Neural progenitor cell (in vitro differentiated cells): ENCODE measurements at regions not wholly inside any gene's neighbourhood (a gene's known extent, or its start where the extent isn't known, plus 50 kb on each side); places are given as distances from the start of the nearest gene placed in this dataset.

Source experiments
- EZH2 ChIP-seq: fragments of 200-600 bp; sonication (generic); IDR thresholded peaks from 2 replicates; pipeline ENCODE4 v1.6.1; 2017; ENCODE audit warnings: antibody characterized with exemption, mild to moderate bottlenecking, moderate library complexity
- EZH2phosphoT487 ChIP-seq: fragments of 200-600 bp; sonication (generic); IDR thresholded peaks from 2 replicates; pipeline ENCODE4 v1.6.1; 2017; ENCODE audit warnings: antibody characterized with exemption
- TF ChIP-seq, protein P1 (sequence below): fragments of 200-600 bp; sonication (generic); IDR thresholded peaks from 2 replicates; pipeline ENCODE4 v1.5.1; 2017; ENCODE audit warnings: antibody characterized with exemption, mild to moderate bottlenecking

- TF ChIP-seq, protein P1, sequence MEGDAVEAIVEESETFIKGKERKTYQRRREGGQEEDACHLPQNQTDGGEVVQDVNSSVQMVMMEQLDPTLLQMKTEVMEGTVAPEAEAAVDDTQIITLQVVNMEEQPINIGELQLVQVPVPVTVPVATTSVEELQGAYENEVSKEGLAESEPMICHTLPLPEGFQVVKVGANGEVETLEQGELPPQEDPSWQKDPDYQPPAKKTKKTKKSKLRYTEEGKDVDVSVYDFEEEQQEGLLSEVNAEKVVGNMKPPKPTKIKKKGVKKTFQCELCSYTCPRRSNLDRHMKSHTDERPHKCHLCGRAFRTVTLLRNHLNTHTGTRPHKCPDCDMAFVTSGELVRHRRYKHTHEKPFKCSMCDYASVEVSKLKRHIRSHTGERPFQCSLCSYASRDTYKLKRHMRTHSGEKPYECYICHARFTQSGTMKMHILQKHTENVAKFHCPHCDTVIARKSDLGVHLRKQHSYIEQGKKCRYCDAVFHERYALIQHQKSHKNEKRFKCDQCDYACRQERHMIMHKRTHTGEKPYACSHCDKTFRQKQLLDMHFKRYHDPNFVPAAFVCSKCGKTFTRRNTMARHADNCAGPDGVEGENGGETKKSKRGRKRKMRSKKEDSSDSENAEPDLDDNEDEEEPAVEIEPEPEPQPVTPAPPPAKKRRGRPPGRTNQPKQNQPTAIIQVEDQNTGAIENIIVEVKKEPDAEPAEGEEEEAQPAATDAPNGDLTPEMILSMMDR: no peak
- TF ChIP-seq EZH2phosphoT487: no peak
- TF ChIP-seq EZH2: no peak
These were observed 76.0 kb upstream of the BMP2 start for GRCh38 chr20:6691516-6691915.
